IPS DF 6.9 (cell line): ENCODE measurements at regions not wholly inside any gene's neighbourhood (a gene's known extent, or its start where the extent isn't known, plus 50 kb on each side); places are given as distances from the start of the nearest gene placed in this dataset.

Source experiments
- DNase-seq: peaks from one replicate; pipeline ENCODE4 v3.0.0-alpha.2; 2013; ENCODE audit warnings: low read depth, low spot score
- H3K27ac ChIP-seq: one replicate; pipeline ENCODE4 v1.5.1; 2013; ENCODE audit warnings: low read length, control low read depth
- H3K27me3 ChIP-seq: 2 replicates; pipeline ENCODE4 v1.6.1; 2013; ENCODE audit warnings: mild to moderate bottlenecking, low read length; ENCODE audit not compliant: control insufficient read depth, insufficient read depth
- H3K36me3 ChIP-seq: 2 replicates; pipeline ENCODE4 v1.6.1; 2013; ENCODE audit warnings: low read length; ENCODE audit not compliant: control insufficient read depth, insufficient read depth
- H3K4me1 ChIP-seq: 2 replicates; pipeline ENCODE4 v1.6.1; 2013; ENCODE audit warnings: low read length; ENCODE audit not compliant: control insufficient read depth, insufficient read depth
- H3K4me3 ChIP-seq: 2 replicates; pipeline ENCODE4 v1.5.1; 2013; ENCODE audit warnings: mild to moderate bottlenecking, low read length
- H3K9me3 ChIP-seq: 2 replicates; pipeline ENCODE4 v1.6.1; 2013; ENCODE audit warnings: low read length, inconsistent platforms; ENCODE audit not compliant: control insufficient read depth, insufficient read depth
- WGBS: extraction: QIAGEN DNeasy Blood & Tissue Kit; methylation state at CpG from one replicate; pipeline ENCODE4 v1.1.7; 2013; ENCODE audit warnings: mixed read lengths, missing lambda C conversion rate; ENCODE audit not compliant: insufficient read length, insufficient coverage; 5-methylcytosine and 5-hydroxymethylcytosine counted together

DNA sequence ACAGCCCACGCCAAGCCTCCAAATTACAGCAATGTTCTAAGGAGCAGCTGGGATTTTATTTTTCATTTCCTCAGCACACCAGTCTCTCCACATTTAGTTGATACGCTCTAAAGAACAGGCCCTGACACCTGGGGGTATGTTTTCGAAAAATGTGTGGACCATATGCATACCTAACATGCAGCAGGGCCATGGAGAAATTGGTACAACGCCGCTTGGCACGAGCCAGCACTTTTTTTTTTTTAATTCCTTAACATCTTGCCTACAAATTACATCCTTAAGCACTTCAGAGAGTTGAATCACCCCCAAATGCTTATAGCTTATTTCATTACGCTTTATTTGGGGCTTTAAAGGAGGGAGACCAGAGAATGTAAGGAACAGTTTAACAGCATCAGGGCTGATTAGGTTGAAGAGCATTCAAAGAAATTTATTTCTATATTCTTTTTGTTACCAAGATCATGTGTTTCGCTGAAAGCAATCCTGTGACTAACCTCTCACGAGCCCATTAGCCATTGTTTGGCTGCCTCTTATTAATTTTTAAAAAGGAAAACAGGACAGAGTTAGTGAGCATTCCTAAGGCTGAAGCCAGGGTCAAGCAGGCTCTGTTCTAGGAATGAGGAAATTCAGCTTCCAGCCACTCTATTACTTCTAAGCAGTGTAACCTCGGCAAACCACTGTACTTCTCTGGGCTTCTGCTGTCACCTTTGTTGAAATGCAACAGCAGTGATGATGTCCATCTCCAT lies 173.8 kb downstream of the ACTL7B start:
- Histone ChIP-seq H3K4me3 (no peak overlapping the region), H3K36me3 (no peaks in the 10 kb centered on the region), H3K27me3 (no peaks in the 10 kb centered on the region), H3K9me3 (no peaks in the 10 kb centered on the region), H3K27ac (no peak overlapping the region), H3K4me1 (no peaks in the 10 kb centered on the region)
- no CpG with 5 or more reads among the region's 10 CpGs for WGBS
- DNase-seq, result no peak

DNA sequence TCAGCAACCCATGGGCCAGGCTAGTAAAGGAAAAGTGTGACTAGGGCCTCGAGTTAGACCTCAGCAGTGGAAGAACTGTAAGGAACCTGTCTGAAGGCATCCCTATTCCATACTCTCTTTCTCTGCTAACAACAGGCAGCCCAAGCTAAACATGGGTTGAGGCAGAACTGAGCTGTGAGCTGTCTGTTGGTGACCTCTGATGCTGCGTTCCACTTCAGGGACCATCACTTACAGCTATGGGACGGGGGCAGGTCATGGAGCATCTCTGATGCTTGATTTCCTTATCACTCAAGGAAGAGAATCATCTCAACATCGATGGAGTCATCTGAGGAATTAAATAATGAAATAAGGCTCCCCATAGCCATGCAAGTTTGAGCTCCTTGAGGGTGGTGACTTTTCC lies 174.8 kb downstream of the ACTL7B start:
- Histone ChIP-seq H3K27me3 (no peaks in the 10 kb centered on the region), H3K4me3 (no peak overlapping the region), H3K4me1 (peaks cover 1% of the 10 kb centered on the region; the same call in 1 of the 2 replicates), H3K9me3 (no peaks in the 10 kb centered on the region), H3K27ac (no peak overlapping the region), H3K36me3 (no peaks in the 10 kb centered on the region)
- DNase-seq, result no peak
- no CpG with 5 or more reads among the region's 4 CpGs for WGBS

DNA sequence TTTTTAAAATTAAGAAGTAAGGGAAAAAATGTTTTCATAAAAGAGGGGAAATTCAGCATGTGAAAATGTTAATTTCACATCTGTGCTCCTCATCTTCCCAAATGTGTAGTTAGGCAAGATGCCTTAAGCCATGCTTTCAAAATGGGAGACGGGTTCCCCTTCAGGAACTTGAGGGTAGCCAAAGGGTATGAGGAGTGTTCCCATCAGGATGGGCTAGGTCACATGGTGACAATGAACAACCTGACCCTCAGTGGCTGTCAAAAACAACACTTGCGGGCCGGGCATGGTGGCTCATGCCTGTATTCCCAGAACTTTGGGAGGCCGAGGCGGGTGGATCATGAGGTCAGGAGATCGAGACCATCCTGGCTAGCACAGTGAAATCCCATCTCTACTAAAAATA lies 178.0 kb downstream of the ACTL7B start:
- H3K4me1 ChIP-seq, result peaks cover 1% of the 10 kb centered on the region; the same call in 1 of the 2 replicates
- H3K27me3 ChIP-seq, result no peaks in the 10 kb centered on the region
- WGBS, result no CpG with 5 or more reads among the region's 6 CpGs
- DNase-seq, result no peak
- no peaks in the 10 kb centered on the region for H3K9me3 ChIP-seq
- H3K27ac ChIP-seq, result no peak overlapping the region
- H3K36me3 ChIP-seq, result no peaks in the 10 kb centered on the region
- no peak overlapping the region for H3K4me3 ChIP-seq

GRCh38 chr9:108676355-108676754 lies 179.4 kb downstream of the ACTL7B start:
- no peaks in the 10 kb centered on the region for H3K27me3 ChIP-seq
- no peak overlapping the region for H3K27ac ChIP-seq
- H3K4me3 ChIP-seq, result no peak overlapping the region
- no peaks in the 10 kb centered on the region for H3K9me3 ChIP-seq
- no peaks in the 10 kb centered on the region for H3K36me3 ChIP-seq
- no CpG with 5 or more reads among the region's 4 CpGs for WGBS
- no peak for DNase-seq
- peaks cover 1% of the 10 kb centered on the region; the same call in 1 of the 2 replicates for H3K4me1 ChIP-seq

- H3K27me3 ChIP-seq, result no peaks in the 10 kb centered on the region
- no CpG with 5 or more reads among the region's 2 CpGs for WGBS
- no peak overlapping the region for H3K4me3 ChIP-seq
- H3K36me3 ChIP-seq, result no peaks in the 10 kb centered on the region
- H3K4me1 ChIP-seq, result peaks cover 1% of the 10 kb centered on the region; the same call in 1 of the 2 replicates
- H3K27ac ChIP-seq, result no peak overlapping the region
- H3K9me3 ChIP-seq, result no peaks in the 10 kb centered on the region
- DNase-seq, result no peak
These were observed 180.1 kb downstream of the ACTL7B start for GRCh38 chr9:108675708-108676107.

DNA sequence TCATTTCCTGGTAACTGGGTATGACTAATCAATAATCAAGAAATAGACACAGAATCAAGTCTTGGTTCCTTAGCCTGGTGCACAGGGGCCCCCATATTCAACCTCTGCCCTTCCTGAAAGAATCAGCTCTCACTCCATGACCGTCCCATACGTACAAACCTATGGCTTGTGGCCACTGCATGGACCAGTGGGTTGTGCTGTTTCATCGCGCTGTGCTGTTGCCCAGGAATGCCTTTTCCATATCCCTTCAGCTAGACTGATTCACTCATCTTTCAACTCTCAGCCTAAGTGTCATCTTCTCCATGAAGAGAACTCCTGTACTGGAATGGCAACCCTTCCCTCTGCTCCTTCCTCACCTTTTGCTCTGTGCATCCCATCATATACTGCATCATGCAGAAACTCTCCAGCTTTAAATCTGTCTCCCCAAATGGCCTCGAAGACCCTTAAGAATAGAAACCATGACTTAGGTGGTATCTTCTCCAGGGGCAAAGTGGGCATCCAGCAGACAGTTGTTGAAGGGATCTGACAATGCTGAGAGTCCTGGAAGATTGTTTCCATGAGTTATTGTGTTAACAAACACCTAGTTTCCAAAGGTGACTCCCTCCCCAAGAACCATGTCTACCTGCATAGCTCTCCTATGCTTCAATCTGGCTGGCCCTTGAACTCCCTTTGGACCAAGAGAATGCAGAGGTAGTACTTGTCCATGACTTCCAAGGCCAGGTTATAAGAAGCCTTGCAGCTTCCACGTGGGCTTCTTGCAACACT lies 180.8 kb downstream of the ACTL7B start:
- no peak for DNase-seq
- no CpG with 5 or more reads among the region's 6 CpGs for WGBS
- Histone ChIP-seq H3K9me3 (no peaks in the 10 kb centered on the region), H3K27me3 (no peaks in the 10 kb centered on the region), H3K4me3 (no peak overlapping the region), H3K4me1 (peaks cover 1% of the 10 kb centered on the region; the same call in 1 of the 2 replicates), H3K27ac (no peak overlapping the region), H3K36me3 (no peaks in the 10 kb centered on the region)

- H3K9me3 ChIP-seq, result no peaks in the 10 kb centered on the region
- H3K4me3 ChIP-seq, result no peak overlapping the region
- H3K4me1 ChIP-seq, result peaks cover 1% of the 10 kb centered on the region; the same call in 1 of the 2 replicates
- WGBS, result no CpG with 5 or more reads among the region's 7 CpGs
- no peaks in the 10 kb centered on the region for H3K36me3 ChIP-seq
- no peak overlapping the region for H3K27ac ChIP-seq
- no peak for DNase-seq
- H3K27me3 ChIP-seq, result no peaks in the 10 kb centered on the region
These were observed 182.4 kb downstream of the ACTL7B start for GRCh38 chr9:108673386-108673785.

GRCh38 chr9:108672475-108673190 lies 183.2 kb downstream of the ACTL7B start:
- Histone ChIP-seq H3K4me3 (no peak overlapping the region), H3K27ac (no peak overlapping the region), H3K9me3 (no peaks in the 10 kb centered on the region), H3K4me1 (peaks cover 1% of the 10 kb centered on the region; the same call in 1 of the 2 replicates), H3K36me3 (no peaks in the 10 kb centered on the region), H3K27me3 (no peaks in the 10 kb centered on the region)
- no peak for DNase-seq
- no CpG with 5 or more reads among the region's 7 CpGs for WGBS

- no CpG with 5 or more reads among the region's 4 CpGs for WGBS
These were observed 184.0 kb downstream of the ACTL7B start for GRCh38 chr9:108671794-108672193.

DNA sequence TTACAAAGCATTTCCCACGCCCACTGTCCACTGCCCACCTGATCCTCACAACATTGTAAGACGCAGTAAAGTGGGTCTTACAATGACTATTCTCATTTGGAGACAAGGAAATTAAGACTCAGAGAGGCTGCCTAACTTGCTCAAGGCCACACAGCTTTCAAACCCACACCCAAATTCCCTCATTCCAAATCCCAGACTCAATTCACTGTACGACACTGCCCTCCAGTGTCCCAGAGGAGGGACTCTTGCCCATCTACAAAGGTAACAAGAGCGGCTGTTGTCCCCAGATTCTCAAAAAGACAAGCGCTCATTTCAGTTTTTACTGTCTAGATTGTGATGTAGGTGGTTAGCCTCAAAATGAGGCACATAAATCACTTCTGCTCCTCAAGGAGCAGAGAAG lies 184.6 kb downstream of the ACTL7B start:
- peak; percentile 29 for DNase-seq
- H3K36me3 ChIP-seq, result no peaks in the 10 kb centered on the region
- no peaks in the 10 kb centered on the region for H3K4me1 ChIP-seq
- H3K9me3 ChIP-seq, result no peaks in the 10 kb centered on the region
- no peak overlapping the region for H3K27ac ChIP-seq
- no peak overlapping the region for H3K4me3 ChIP-seq
- H3K27me3 ChIP-seq, result no peaks in the 10 kb centered on the region
- no CpG with 5 or more reads among the region's 5 CpGs for WGBS

More at GRCh38 chr9:108671794-108672193, 184.0 kb downstream of the ACTL7B start:
- Histone ChIP-seq H3K36me3 (no peaks in the 10 kb centered on the region), H3K4me3 (no peak overlapping the region), H3K4me1 (no peaks in the 10 kb centered on the region), H3K27me3 (no peaks in the 10 kb centered on the region), H3K27ac (no peak overlapping the region), H3K9me3 (no peaks in the 10 kb centered on the region)
- DNase-seq, result no peak
